ENCODE measurements at regions not wholly inside any gene's neighbourhood (a gene's known extent, or its start where the extent isn't known, plus 50 kb on each side); places are given as distances from the start of the nearest gene placed in this dataset.
"Not testable (repeated sequence)": the region's sequence is repeated elsewhere in the genome, so short reads cannot be mapped to it uniquely, and the experiment has no call there.

DNA sequence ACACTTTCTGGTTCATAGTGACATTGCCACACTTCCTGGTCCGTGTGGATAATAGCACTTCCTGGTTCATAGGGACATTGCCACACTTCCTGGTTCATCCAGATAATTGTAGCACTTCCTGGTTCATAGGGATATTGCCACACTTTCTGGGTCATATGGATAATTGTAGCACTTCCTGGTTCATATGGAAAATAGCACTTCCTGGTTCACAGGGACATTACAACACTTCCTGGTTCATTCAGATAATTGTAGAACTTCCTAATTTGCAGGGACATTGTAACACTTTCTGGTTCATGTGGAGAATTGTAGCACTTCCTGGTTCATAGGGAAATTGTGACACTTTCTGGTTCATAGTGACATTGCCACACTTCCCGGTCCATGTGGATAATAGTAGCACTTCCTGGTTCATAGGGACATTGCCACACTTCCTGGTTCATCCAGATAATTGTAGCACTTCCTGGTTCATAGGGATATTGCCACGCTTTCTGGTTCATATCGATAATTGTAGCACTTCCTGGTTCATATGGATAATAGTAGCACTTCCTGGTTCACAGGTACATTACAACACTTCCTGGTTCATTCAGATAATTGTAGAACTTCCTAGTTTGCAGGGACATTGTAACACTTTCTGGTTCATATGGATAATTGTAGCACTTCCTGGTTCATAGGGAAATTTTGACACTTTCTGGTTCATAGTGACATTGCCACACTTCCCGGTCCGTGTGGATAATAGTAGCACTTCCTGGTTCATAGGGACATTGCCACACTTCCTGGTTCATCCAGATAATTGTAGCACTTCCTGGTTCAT is 60.0 kb upstream of the CD99 start:
- TF ChIP-seq, protein P1, sequence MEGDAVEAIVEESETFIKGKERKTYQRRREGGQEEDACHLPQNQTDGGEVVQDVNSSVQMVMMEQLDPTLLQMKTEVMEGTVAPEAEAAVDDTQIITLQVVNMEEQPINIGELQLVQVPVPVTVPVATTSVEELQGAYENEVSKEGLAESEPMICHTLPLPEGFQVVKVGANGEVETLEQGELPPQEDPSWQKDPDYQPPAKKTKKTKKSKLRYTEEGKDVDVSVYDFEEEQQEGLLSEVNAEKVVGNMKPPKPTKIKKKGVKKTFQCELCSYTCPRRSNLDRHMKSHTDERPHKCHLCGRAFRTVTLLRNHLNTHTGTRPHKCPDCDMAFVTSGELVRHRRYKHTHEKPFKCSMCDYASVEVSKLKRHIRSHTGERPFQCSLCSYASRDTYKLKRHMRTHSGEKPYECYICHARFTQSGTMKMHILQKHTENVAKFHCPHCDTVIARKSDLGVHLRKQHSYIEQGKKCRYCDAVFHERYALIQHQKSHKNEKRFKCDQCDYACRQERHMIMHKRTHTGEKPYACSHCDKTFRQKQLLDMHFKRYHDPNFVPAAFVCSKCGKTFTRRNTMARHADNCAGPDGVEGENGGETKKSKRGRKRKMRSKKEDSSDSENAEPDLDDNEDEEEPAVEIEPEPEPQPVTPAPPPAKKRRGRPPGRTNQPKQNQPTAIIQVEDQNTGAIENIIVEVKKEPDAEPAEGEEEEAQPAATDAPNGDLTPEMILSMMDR (IDR thresholded peaks at IDR 0.05), result not testable (repeated sequence)
- TF ChIP-seq EZH2 (IDR thresholded peaks at IDR 0.05; ENCODE audit: borderline replicate concordance, insufficient read depth, low read depth, low read length, poor library complexity, severe bottlenecking), result not testable (repeated sequence)
